Fibroblast of skin of right quadriceps (primary cell): ENCODE measurements at regions not wholly inside any gene's neighbourhood (a gene's known extent, or its start where the extent isn't known, plus 50 kb on each side); places are given as distances from the start of the nearest gene placed in this dataset.
A peak's percentile ranks its signal among the peaks of the same experiment; 100 is the strongest.
"Not testable (repeated sequence)": the region's sequence is repeated elsewhere in the genome, so short reads cannot be mapped to it uniquely, and the experiment has no call there.

Experiments
- DNase-seq: peaks from one replicate; pipeline ENCODE4 v3.0.0-alpha.2; 2013

- no peak for DNase-seq
Measured at GRCh38 chr5:17831279-17831678, 197.0 kb downstream of the TAF11L14 start.

GRCh38 chr5:17832949-17833745 is 198.9 kb downstream of the TAF11L14 start:
- no peak for DNase-seq

GRCh38 chr5:17837757-17838156 is 203.5 kb downstream of the TAF11L14 start:
- DNase-seq: no peak

- no peak for DNase-seq
Measured at GRCh38 chr5:17838469-17838868, 204.2 kb downstream of the TAF11L14 start.

GRCh38 chr5:17839848-17840247 is 205.6 kb downstream of the TAF11L14 start:
- DNase-seq: no peak

- DNase-seq: no peak
Measured at GRCh38 chr5:17846496-17846895, 212.2 kb downstream of the TAF11L14 start.

GRCh38 chr5:17847286-17847685 is 213.0 kb downstream of the TAF11L14 start:
- no peak for DNase-seq

GRCh38 chr5:17852111-17852510 is 217.9 kb downstream of the TAF11L14 start:
- no peak for DNase-seq

GRCh38 chr5:17852740-17853139 is 218.5 kb downstream of the TAF11L14 start:
- DNase-seq: peak; percentile 14

- no peak for DNase-seq
Measured at GRCh38 chr5:17854901-17855300, 220.6 kb downstream of the TAF11L14 start.

- no peak for DNase-seq
Measured at GRCh38 chr5:17860660-17861315, 226.5 kb downstream of the TAF11L14 start.

GRCh38 chr5:17864903-17865302 is 230.6 kb downstream of the TAF11L14 start:
- DNase-seq: not testable (repeated sequence)

- peak; percentile 51 for DNase-seq
Measured at GRCh38 chr5:17865966-17866365, 231.7 kb downstream of the TAF11L14 start.

- no peak for DNase-seq
Measured at GRCh38 chr5:17872204-17872603, 237.9 kb downstream of the TAF11L14 start.

- peak; percentile 19 for DNase-seq
Measured at GRCh38 chr5:17878541-17878940, 244.3 kb downstream of the TAF11L14 start.

- DNase-seq: no peak
Measured at GRCh38 chr5:17879276-17879675, 245.0 kb downstream of the TAF11L14 start.

- no peak for DNase-seq
Measured at GRCh38 chr5:17880869-17881268, 246.6 kb downstream of the TAF11L14 start.

GRCh38 chr5:17882760-17883488 is 248.7 kb downstream of the TAF11L14 start:
- no peak for DNase-seq

- DNase-seq: no peak
Measured at GRCh38 chr5:17888155-17888554, 253.9 kb downstream of the TAF11L14 start.

GRCh38 chr5:17890501-17890900 is 256.2 kb downstream of the TAF11L14 start:
- DNase-seq: no peak

GRCh38 chr5:17891881-17892280 is 257.6 kb downstream of the TAF11L14 start:
- no peak for DNase-seq

GRCh38 chr5:17893026-17893635 is 258.9 kb downstream of the TAF11L14 start:
- peak; percentile 6 for DNase-seq
